B cell (primary cell): ENCODE measurements at regions not wholly inside any gene's neighbourhood (a gene's known extent, or its start where the extent isn't known, plus 50 kb on each side); places are given as distances from the start of the nearest gene placed in this dataset.

Experiments
- ATAC-seq: fragments of 200-7000 bp; cut with Tn5 transposase; one replicate; pipeline ENCODE4 v1.10.0; 2021; ENCODE audit warnings: low read depth, mild to moderate bottlenecking, moderate number of reproducible peaks, moderate library complexity
- CTCF ChIA-PET: fragments of 350-600 bp; sonication (Branson Sonifier 250); formaldehyde crosslinking; loops from one replicate; lab custom pipeline; 2021; ENCODE audit warnings: antibody characterized with exemption, inconsistent platforms; lab: Charles Lee
- POLR2A ChIA-PET: fragments of 350-600 bp; sonication (Branson Sonifier 250); formaldehyde crosslinking; loops from one replicate; lab custom pipeline; 2021; ENCODE audit warnings: antibody characterized with exemption; lab: Charles Lee
- DNase-seq: peaks from one replicate; pipeline ENCODE4 v3.0.0; 2013
- H2AFZ ChIP-seq: 2 replicates; pipeline ENCODE4 v1.6.1; 2012; ENCODE audit warnings: mild to moderate bottlenecking, low read depth, low read length; ENCODE audit not compliant: insufficient read depth, poor library complexity, severe bottlenecking
- H3K27ac ChIP-seq, 2 donors: 1 replicate in 1 of 2; 2 replicates in 1 of 2; pipeline ENCODE4 v1.5.1; 2012 to 2013; ENCODE audit warnings: low read length in 2 of 2, mild to moderate bottlenecking in 2 of 2, moderate library complexity in 1 of 2
- H3K27me3 ChIP-seq, 4 experiments: fragments of 200-600 bp in 1 of 4; sonication (generic) in 1 of 4; replicated peaks in 1 of 4; 1 replicate in 2 of 4; 2 replicates in 2 of 4; pipeline versions ENCODE4 v1.6.1 to v1.7.0; 2013 to 2016; ENCODE audit warnings: low read length in 3 of 4, mild to moderate bottlenecking in 2 of 4, mixed read lengths in 1 of 4, moderate library complexity in 1 of 4; ENCODE audit not compliant: insufficient read depth in 4 of 4, control insufficient read depth in 3 of 4; ENCODE audit errors: control extremely low read depth in 1 of 4
- H3K36me3 ChIP-seq, 2 experiments: replicated peaks in 1 of 2; 1 replicate in 1 of 2; 2 replicates in 1 of 2; pipeline versions ENCODE4 v1.6.1 to v1.7.1; 2013; ENCODE audit warnings: low read length in 1 of 2; ENCODE audit not compliant: insufficient read depth in 2 of 2, control insufficient read depth in 1 of 2; ENCODE audit errors: control extremely low read depth in 1 of 2, extremely low read depth in 1 of 2
- H3K4me1 ChIP-seq, 2 donors: fragments of 200-600 bp in 1 of 2; sonication (generic) in 1 of 2; 1 replicate in 1 of 2; 2 replicates in 1 of 2; pipeline versions ENCODE4 v1.5.1 to v1.6.1; 2013 to 2017; ENCODE audit warnings: low read length in 2 of 2; ENCODE audit not compliant: control insufficient read depth in 2 of 2, insufficient read depth in 2 of 2
- H3K4me2 ChIP-seq: replicated peaks from 2 replicates; pipeline ENCODE3; 2012; ENCODE audit warnings: mild to moderate bottlenecking, low read depth, low read length; ENCODE audit not compliant: poor library complexity, severe bottlenecking
- H3K4me3 ChIP-seq, 5 experiments: fragments of 200-600 bp in 1 of 5; sonication (generic) in 1 of 5; 1 replicate in 3 of 5; 2 replicates in 2 of 5; pipeline versions ENCODE4 v1.5.1 to v1.7.0; 2011 to 2016; ENCODE audit warnings: low read length in 4 of 5, mild to moderate bottlenecking in 4 of 5, low read depth in 2 of 5, control low read depth in 1 of 5, moderate library complexity in 1 of 5; ENCODE audit not compliant: insufficient read depth in 1 of 5; ENCODE audit errors: control extremely low read depth in 1 of 5, extremely low read depth in 1 of 5
- H3K79me2 ChIP-seq: fragments of 200-600 bp; sonication (generic); one replicate; pipeline ENCODE4 v1.6.0; 2016; ENCODE audit warnings: low read length; ENCODE audit not compliant: control insufficient read depth, insufficient read depth
- H3K9ac ChIP-seq: fragments of 200-600 bp; sonication (generic); 2 replicates; pipeline ENCODE4 v1.6.1; 2017; ENCODE audit warnings: mild to moderate bottlenecking, low read length, moderate library complexity
- H3K9me3 ChIP-seq, 3 donors: one replicate each; pipeline versions ENCODE4 v1.6.1 to v1.7.1; 2013; ENCODE audit warnings: low read length in 2 of 3; ENCODE audit not compliant: control insufficient read depth in 2 of 3, insufficient read depth in 1 of 3; ENCODE audit errors: control extremely low read depth in 1 of 3
- H4K20me1 ChIP-seq: 2 replicates; pipeline ENCODE4 v1.6.0; 2012; ENCODE audit warnings: mild to moderate bottlenecking, low read length; ENCODE audit not compliant: insufficient read depth, control insufficient read depth, poor library complexity, severe bottlenecking
- H3K27ac Mint-ChIP-seq: one replicate; pipeline ENCODE4 v1.8.0; 2021; ENCODE audit warnings: mixed read lengths
- H3K27me3 Mint-ChIP-seq: one replicate; pipeline ENCODE4 v1.8.0; 2021; ENCODE audit warnings: mixed read lengths
- H3K4me1 Mint-ChIP-seq: one replicate; pipeline ENCODE4 v1.8.0; 2021; ENCODE audit warnings: mixed read lengths
- H3K4me3 Mint-ChIP-seq: one replicate; pipeline ENCODE4 v1.8.0; 2021; ENCODE audit warnings: mixed read lengths
- H3K9me3 Mint-ChIP-seq: one replicate; pipeline ENCODE4 v1.8.0; 2022; ENCODE audit warnings: mixed read lengths; ENCODE audit not compliant: insufficient read depth
- CTCF ChIP-seq: fragments of 200-600 bp; IDR thresholded peaks from one replicate; pipeline ENCODE4 v1.8.0; 2022; ENCODE audit warnings: antibody characterized with exemption, mild to moderate bottlenecking
- EZH2 ChIP-seq: IDR thresholded peaks from 2 replicates; pipeline ENCODE4 v1.6.1; 2012; ENCODE audit warnings: borderline replicate concordance, low read depth, mild to moderate bottlenecking, moderate library complexity, low read length; ENCODE audit not compliant: insufficient read depth, poor library complexity, severe bottlenecking
- WGBS: methylation state at CpG from one replicate; pipeline ENCODE4 v1.1.5; 2013; ENCODE audit warnings: missing lambda C conversion rate; ENCODE audit not compliant: insufficient coverage; 5-methylcytosine and 5-hydroxymethylcytosine counted together
- intact Hi-C: fragments of 100-400 bp; cut with micrococcal nuclease; formaldehyde crosslinking; loops from one replicate; pipeline ENCODE4 v1.10.0; 2022

- H3K27me3 Mint-ChIP-seq: no peaks in the 10 kb centered on the region
- no peaks in the 10 kb centered on the region for H3K4me1 ChIP-seq
- H3K9me3 ChIP-seq: no peaks in the 10 kb centered on the region
- H3K4me3 ChIP-seq: no peak overlapping the region
- no peaks in the 10 kb centered on the region for H3K79me2 ChIP-seq
- no peak overlapping the region for H3K27ac ChIP-seq
- H3K36me3 ChIP-seq: no peaks in the 10 kb centered on the region
- H3K27me3 ChIP-seq: no peaks in the 10 kb centered on the region
- ChIA-PET CTCF (no interaction called here), POLR2A (no interaction called here)
- DNase-seq: no peak
- no peak overlapping the region for H2AFZ ChIP-seq
- H3K27ac Mint-ChIP-seq: no peak overlapping the region
- no peaks in the 10 kb centered on the region for H3K4me1 Mint-ChIP-seq
- intact Hi-C loops: no loop called here
- H3K4me3 Mint-ChIP-seq: no peak overlapping the region
- no peak for ATAC-seq
- WGBS: no CpG with 5 or more reads among the region's 1 CpG
- no peak overlapping the region for H3K4me2 ChIP-seq
- H3K9ac ChIP-seq: no peak overlapping the region
- TF ChIP-seq EZH2 (no peak), CTCF (no peak)
- no peaks in the 10 kb centered on the region for H4K20me1 ChIP-seq
- no peaks in the 10 kb centered on the region for H3K9me3 Mint-ChIP-seq
Observed at GRCh38 chr3:65017359-65017758, 329.6 kb upstream of the ADAMTS9 start.

GRCh38 chr3:65015711-65016110 is 327.9 kb upstream of the ADAMTS9 start:
- ChIA-PET CTCF (no interaction called here), POLR2A (no interaction called here)
- no peaks in the 10 kb centered on the region for H3K9me3 ChIP-seq
- no peaks in the 10 kb centered on the region for H3K36me3 ChIP-seq
- H3K79me2 ChIP-seq: no peaks in the 10 kb centered on the region
- H3K4me2 ChIP-seq: no peak overlapping the region
- H3K4me3 ChIP-seq: no peak overlapping the region
- no peak overlapping the region for H3K9ac ChIP-seq
- H4K20me1 ChIP-seq: no peaks in the 10 kb centered on the region
- DNase-seq (no peak), ATAC-seq (no peak)
- 100% methylated on average over 1 of the region's 2 CpGs for WGBS
- Mint-ChIP-seq H3K4me3 (no peak overlapping the region), H3K27me3 (no peaks in the 10 kb centered on the region), H3K4me1 (no peaks in the 10 kb centered on the region), H3K27ac (no peak overlapping the region), H3K9me3 (no peaks in the 10 kb centered on the region)
- no peak overlapping the region for H2AFZ ChIP-seq
- no peaks in the 10 kb centered on the region for H3K27me3 ChIP-seq
- intact Hi-C loops: no loop called here
- H3K4me1 ChIP-seq: no peaks in the 10 kb centered on the region
- H3K27ac ChIP-seq: no peak overlapping the region
- TF ChIP-seq EZH2 (no peak), CTCF (no peak)
